Pancreas (tissue), 10 donors: ENCODE measurements at regions not wholly inside any gene's neighbourhood (a gene's known extent, or its start where the extent isn't known, plus 50 kb on each side); places are given as distances from the start of the nearest gene placed in this dataset.

ENCODE experiments used
- ATAC-seq, 4 donors: fragments of 200-7000 bp; cut with Tn5 transposase; one replicate each; pipeline versions ENCODE4 v1.8.0 to v1.9.1; 2020; ENCODE audit warnings: mild to moderate bottlenecking in 4 of 4, moderate library complexity in 4 of 4
- DNase-seq, 6 donors: peaks; one replicate each; pipeline ENCODE4 v3.0.0-alpha.2; 2020
- FAIRE-seq: peaks from 2 replicates; lab custom pipeline; 2012; peaks lifted over from hg19 to GRCh38; lab: Jason Lieb, UNC
- H3K27ac ChIP-seq, 4 donors: fragments of 200-600 bp; sonication (generic); 1 replicate in 3 of 4; 2 replicates in 1 of 4; pipeline versions ENCODE4 v1.5.0 to v1.8.0; 2020
- H3K27me3 ChIP-seq, 4 donors: fragments of 200-600 bp; one replicate each; pipeline ENCODE4 v1.8.0; 2021
- H3K36me3 ChIP-seq, 3 donors: fragments of 200-600 bp; sonication (generic) in 1 of 3; one replicate each; pipeline versions ENCODE4 v1.5.0 to v1.8.0; 2020 to 2021
- H3K4me1 ChIP-seq, 3 donors: fragments of 200-600 bp; one replicate each; pipeline ENCODE4 v1.8.0; 2021
- H3K4me3 ChIP-seq, 4 donors: fragments of 200-600 bp; sonication (generic) in 2 of 4; one replicate each; pipeline versions ENCODE4 v1.5.0 to v1.8.0; 2020 to 2021
- H3K9me3 ChIP-seq, 4 donors: fragments of 200-600 bp; one replicate each; pipeline ENCODE4 v1.8.0; 2021
- CTCF ChIP-seq, 4 donors: fragments of 200-600 bp; sonication (generic) in 3 of 4; IDR thresholded peaks; one replicate each; pipeline versions ENCODE4 v1.5.0 to v1.8.0; 2021; ENCODE audit warnings: antibody characterized with exemption in 4 of 4
- WGBS, 2 donors: extraction: QIAGEN DNeasy Blood & Tissue Kit; methylation state at CpG; one replicate each; pipeline ENCODE4 v1.1.7; 2013; 5-methylcytosine and 5-hydroxymethylcytosine counted together
- intact Hi-C, 3 donors: fragments of 100-400 bp; cut with DNase I; formaldehyde crosslinking; loops; one replicate each; pipeline versions ENCODE4 v1.11.1 to v1.14.2; 2022
- donor health status: healthy with polysubstance abuse.
- donor health status: DM: no; HTN: no; CAD: no; lungs with moderate emphysema.
- donor health status: DM: no; HTN: no; CAD: no.
- donor health status: control.
- donor health status: control.
- donor health status: Bipolar disorder and iron deficiency.
- donor health status: DM: yes; HTN: yes; CAD: no.
- donor health status: DM: no; HTN: no; CAD: no.
- donor health status: DM: no; HTN: no; CAD: no.
- donor health status: DM: yes; HTN: yes; CAD: no.

DNA sequence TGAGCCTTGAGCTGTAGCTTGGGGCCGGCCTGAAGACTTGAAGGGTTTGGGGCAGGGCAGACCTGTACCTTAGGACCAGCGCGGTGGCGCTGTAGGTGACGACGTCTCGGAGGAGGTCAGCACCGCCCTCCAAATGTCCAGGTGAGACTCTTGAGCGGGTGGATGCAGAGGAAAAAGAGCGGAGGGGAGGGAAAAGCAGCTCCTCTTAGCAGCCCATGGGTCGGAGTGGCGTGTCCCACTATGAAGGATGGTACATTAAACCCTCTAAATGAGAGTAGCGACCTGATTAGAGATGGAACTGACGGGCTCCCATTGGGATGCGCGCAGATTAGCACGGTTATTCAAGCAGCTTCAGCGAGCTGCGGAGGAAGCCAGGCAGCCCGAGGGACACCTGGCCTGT, 77.0 kb upstream of the MAP1LC3B2 start:
- ATAC-seq (no peak), FAIRE-seq (no peak), DNase-seq (peak in 1 of 6 donors; percentile 36)
- Histone ChIP-seq H3K27me3 (no peaks in the 10 kb centered on the region), H3K4me3 (no peak overlapping the region), H3K4me1 (no peaks in the 10 kb centered on the region), H3K9me3 (no peaks in the 10 kb centered on the region), H3K36me3 (no peaks in the 10 kb centered on the region), H3K27ac (no peak overlapping the region)
- intact Hi-C loops, result no loop called here
- TF ChIP-seq CTCF (IDR thresholded peaks at IDR 0.05), result no peak
- 75 to 81% methylated on average over 20 of the region's 20 CpGs for WGBS, 2 donors

- intact Hi-C loops, result no loop called here
- Histone ChIP-seq H3K9me3 (no peaks in the 10 kb centered on the region), H3K4me3 (no peak overlapping the region), H3K36me3 (no peaks in the 10 kb centered on the region), H3K27me3 (no peaks in the 10 kb centered on the region), H3K27ac (no peak overlapping the region), H3K4me1 (no peaks in the 10 kb centered on the region)
- no peak for FAIRE-seq
- DNase-seq, result no peak
- ATAC-seq, result no peak
- TF ChIP-seq CTCF (IDR thresholded peaks at IDR 0.05), result no peak
- 96 to 99% methylated on average over 6 of the region's 6 CpGs for WGBS, 2 donors
Observed at GRCh38 chr12:116482859-116483258, 76.3 kb upstream of the MAP1LC3B2 start.

GRCh38 chr12:116483959-116484750, 75.0 kb upstream of the MAP1LC3B2 start:
- FAIRE-seq (no peak), DNase-seq (peak in 1 of 6 donors; percentile 29), ATAC-seq (no peak)
- Histone ChIP-seq H3K9me3 (no peaks in the 10 kb centered on the region), H3K27me3 (no peaks in the 10 kb centered on the region), H3K4me1 (no peaks in the 10 kb centered on the region), H3K27ac (no peak overlapping the region), H3K36me3 (no peaks in the 10 kb centered on the region), H3K4me3 (no peak overlapping the region)
- intact Hi-C loops, result no loop called here
- no peak for TF ChIP-seq CTCF (IDR thresholded peaks at IDR 0.05)
- 56 to 62% methylated on average over 19 of the region's 19 CpGs for WGBS, 2 donors

DNA sequence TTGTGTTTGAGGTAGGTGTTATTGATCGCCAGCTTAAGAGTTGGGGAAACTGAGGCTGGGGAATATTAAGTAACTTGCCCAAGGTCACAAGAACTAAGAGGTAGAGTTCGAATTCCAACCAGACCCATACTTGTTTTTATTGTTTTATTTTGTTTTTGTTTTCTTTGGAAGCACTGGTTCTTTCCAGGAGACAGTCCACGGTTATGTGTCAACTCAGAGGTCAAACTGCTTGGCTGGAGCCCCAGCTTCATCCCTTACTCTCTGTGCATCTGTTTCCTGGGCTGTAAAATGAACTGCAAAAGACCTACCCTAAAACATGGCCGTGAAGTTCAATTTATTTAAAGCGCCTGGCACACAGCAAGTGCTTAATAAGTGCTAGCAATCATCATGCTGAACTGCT, 74.4 kb upstream of the MAP1LC3B2 start:
- no peak overlapping the region for H3K4me3 ChIP-seq
- DNase-seq, result no peak
- H3K36me3 ChIP-seq, result no peaks in the 10 kb centered on the region
- intact Hi-C loops, result no loop called here
- no peaks in the 10 kb centered on the region for H3K9me3 ChIP-seq
- H3K27me3 ChIP-seq, result no peaks in the 10 kb centered on the region
- ATAC-seq, result no peak
- H3K27ac ChIP-seq, result no peak overlapping the region
- no peak for FAIRE-seq
- 66 to 69% methylated on average over 5 of the region's 5 CpGs for WGBS, 2 donors
- TF ChIP-seq CTCF (IDR thresholded peaks at IDR 0.05), result no peak
- no peaks in the 10 kb centered on the region for H3K4me1 ChIP-seq

DNA sequence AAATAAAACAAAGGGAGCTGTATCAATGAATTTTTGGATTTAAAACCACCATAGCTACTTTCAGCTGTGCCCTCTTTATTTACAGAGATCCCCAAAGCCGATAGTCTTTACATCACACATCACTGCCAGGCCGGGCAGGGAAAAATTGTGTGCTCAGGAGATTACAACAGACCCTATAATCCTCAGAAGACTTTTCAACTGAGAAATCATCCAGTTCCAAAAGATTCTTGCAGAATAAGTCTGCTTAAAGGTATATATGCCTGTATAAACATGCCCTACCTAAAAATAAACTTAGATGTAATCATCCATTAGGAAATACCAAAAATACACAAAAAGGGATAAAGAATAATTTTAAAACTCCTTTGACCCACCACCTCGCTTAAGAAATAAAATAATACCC, 70.1 kb upstream of the MAP1LC3B2 start:
- Histone ChIP-seq H3K27ac (no peak overlapping the region), H3K36me3 (no peaks in the 10 kb centered on the region), H3K9me3 (no peaks in the 10 kb centered on the region), H3K27me3 (no peaks in the 10 kb centered on the region), H3K4me1 (no peaks in the 10 kb centered on the region), H3K4me3 (no peak overlapping the region)
- no peak for TF ChIP-seq CTCF (IDR thresholded peaks at IDR 0.05)
- FAIRE-seq (no peak), ATAC-seq (no peak), DNase-seq (no peak)
- intact Hi-C loops, result no loop called here
- WGBS, 2 donors, result 82 to 83% methylated on average over 3 of the region's 3 CpGs
